SH-SY5Y (cell line): ENCODE measurements at regions not wholly inside any gene's neighbourhood (a gene's known extent, or its start where the extent isn't known, plus 50 kb on each side); places are given as distances from the start of the nearest gene placed in this dataset.

Experiments
- GATA2 ChIP-seq: IDR thresholded peaks from 2 replicates; pipeline ENCODE4 v1.6.1; 2011; ENCODE audit warnings: mild to moderate bottlenecking, low read depth, low read length
- GATA3 ChIP-seq: IDR thresholded peaks from 2 replicates; pipeline ENCODE4 v1.6.1; 2011; ENCODE audit warnings: low read depth, mild to moderate bottlenecking, low read length, moderate library complexity

DNA sequence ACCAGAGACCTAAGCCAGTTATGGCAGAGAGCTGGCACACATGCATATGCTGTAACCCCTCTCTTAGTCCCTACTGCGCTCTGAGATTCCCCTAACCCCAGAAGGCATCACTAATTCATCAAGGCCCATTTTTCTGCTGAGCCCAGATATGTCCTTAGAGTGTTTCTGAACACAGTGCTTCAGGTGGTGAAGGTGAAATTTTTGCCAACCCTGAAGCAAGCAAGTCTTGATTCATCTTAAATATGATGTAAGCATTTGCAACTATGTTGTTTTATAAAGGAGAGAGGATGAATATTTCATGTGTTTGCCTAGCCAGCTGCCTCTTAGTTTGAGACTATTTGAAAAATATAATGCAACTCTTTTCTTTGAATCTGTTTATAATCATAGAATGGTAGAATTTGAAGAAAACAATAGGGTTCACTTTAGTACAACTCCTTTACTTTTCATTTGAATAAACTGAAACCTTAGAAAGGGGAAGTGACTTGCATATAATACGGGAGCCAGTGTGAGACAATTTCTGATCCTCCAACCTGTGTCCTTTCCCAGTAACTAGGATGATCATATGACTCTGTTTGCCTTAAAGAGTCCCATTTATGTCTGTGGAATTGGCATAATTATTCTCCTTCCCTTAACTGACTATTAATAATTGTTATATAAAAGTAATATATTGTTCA is 194.3 kb upstream of the MTNR1B start:
- TF ChIP-seq GATA3 (no peak), GATA2 (no peak)

DNA sequence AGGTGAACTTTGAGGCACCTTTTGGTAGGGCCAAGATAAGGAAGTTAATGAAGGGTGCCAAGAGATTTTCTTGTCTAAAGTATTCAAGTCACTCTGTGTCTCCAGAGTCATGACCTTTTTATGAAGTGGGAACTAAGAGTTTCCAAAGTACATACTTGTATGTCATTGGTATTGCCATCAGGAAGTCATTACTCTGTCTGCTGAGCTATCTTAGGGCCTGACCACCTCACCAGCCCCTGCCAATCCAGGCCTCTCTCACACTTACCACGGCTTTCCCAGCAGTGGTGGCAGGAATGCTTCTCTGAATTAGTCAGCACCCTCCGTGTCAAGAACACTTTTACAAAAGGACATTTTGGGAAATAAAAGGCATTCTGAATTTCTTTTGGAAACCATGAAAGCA is 192.8 kb upstream of the MTNR1B start:
- TF ChIP-seq GATA3 (no peak), GATA2 (no peak)

DNA sequence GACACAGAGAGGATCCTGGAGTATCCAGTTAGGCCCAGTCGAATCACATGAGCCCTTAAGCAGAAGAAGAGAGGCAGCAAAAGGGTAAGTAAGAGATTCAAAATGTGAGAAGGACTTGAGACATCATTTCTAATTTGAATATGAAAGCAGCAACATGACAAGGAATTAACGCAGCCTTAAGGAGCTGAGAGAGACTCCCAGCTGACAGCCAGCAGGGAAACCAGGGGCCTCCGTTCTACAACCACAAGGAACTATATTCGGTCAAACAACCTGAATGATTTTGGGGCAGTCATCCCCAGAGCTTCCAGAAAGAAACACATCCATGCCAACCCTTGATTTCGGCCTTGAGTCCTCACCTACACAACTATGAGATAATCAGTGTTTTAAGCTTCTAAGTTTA is 189.7 kb upstream of the MTNR1B start:
- TF ChIP-seq GATA2 (no peak), GATA3 (no peak)

DNA sequence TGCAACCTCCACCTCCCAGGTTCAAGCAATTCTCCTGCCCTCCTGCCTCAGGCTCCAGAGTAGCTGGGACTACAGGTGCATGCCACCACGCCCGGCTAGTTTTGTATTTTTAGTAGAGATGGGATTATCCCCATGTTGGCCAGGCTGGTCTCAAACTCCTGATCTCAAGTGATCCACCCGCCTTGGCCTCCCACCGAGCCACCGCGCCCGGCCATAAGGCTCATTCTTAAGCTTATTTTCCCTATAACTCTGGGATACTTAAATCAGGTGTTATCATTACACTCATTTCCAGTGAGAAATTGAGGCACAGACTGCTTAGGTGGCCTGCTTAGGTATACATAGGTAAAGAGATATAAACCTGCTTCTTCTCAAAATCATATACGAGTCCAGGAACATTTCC is 188.3 kb upstream of the MTNR1B start:
- no peak for TF ChIP-seq GATA3
- no peak for TF ChIP-seq GATA2

DNA sequence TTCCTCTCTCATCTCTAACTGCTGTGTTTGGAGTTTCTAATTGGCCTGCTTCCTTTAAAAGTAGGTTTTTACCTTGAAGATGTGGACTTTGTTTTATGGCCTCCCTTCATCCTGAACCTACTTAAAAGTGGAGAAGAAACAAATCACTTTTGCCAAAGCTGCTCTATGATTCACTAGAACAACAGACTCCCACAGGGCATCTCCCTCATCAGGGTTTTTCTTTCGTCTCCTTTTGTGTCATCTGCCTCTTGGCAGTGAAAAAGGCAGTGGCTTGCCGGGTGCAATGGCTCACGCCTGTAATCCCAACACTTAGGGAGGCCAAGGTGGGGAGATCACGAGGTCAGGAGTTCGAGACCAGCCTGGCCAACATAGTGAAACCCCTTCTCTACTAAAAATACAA is 186.6 kb upstream of the MTNR1B start:
- TF ChIP-seq GATA2 (no peak), GATA3 (no peak)

DNA sequence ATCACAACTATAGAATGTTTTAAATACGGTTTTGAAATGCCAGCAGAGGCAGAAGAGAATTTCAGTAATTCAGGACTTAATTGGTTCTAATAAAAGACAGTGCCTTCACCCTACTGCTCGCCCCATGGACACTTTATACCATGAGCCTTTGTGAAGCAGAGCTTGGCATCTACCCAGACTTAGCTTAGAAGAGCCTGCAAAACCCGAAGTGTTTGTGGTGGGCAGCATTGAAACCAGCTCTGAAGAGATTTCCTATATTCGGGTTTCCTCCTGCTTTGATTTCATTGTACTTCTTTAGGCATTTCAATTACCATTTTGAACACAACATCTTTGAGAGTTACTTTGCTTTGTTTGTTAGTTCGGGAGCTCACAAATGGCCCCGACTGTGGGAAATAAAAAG is 185.1 kb upstream of the MTNR1B start:
- no peak for TF ChIP-seq GATA2
- no peak for TF ChIP-seq GATA3

DNA sequence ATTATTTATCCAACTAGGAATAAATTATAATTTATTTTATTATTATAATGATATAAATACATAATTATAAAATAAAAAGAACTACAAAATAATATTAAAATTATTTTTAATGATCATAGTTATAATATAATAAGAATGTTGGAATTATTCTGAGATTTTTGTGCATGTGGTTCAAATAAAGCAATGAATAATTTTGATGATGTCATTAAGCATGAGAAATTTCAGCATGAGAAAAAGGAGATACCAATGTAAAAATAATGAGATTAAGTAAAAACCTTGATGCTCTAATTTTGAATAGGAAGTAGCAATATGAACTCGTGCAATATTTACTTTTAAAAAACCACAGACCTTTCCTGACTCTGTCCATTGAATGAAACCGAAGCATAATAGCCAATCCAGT is 181.8 kb upstream of the MTNR1B start:
- TF ChIP-seq GATA3 (no peak), GATA2 (no peak)

DNA sequence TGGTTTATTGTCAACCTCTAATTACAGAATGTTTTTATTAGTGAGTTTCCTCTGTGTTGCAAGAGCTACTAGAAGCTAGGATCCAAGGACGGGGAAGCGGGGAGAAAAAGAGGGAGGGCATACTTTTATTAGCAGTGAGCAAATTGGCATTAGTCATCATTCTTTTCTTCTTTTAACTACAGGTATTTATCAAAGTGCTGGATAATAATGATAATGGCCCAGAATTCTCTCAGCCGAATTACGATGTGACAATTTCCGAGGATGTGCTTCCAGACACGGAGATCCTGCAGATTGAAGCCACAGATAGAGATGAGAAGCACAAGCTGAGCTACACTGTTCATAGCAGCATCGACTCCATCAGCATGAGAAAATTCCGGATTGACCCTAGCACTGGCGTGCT is 179.7 kb upstream of the MTNR1B start:
- TF ChIP-seq GATA3 = no peak
- no peak for TF ChIP-seq GATA2

DNA sequence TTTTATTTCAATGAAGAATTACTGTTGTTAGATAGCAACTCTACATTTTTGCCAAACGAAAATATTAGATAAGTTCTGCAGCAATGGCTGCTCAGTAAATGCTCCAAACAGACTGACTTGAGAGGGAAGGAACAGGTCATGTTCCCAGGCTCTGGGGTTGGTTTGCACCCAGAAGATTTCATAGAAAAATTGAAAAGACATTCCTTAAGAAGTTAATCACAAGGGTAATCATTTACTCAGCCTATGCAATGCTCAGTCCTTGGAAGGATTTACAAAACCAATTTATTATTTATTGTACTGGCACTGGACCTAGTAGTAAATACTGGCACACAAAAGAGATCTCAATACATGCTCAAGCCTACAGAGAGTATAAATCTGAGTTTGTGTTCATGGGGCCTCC is 179.1 kb upstream of the MTNR1B start:
- no peak for TF ChIP-seq GATA2
- no peak for TF ChIP-seq GATA3

DNA sequence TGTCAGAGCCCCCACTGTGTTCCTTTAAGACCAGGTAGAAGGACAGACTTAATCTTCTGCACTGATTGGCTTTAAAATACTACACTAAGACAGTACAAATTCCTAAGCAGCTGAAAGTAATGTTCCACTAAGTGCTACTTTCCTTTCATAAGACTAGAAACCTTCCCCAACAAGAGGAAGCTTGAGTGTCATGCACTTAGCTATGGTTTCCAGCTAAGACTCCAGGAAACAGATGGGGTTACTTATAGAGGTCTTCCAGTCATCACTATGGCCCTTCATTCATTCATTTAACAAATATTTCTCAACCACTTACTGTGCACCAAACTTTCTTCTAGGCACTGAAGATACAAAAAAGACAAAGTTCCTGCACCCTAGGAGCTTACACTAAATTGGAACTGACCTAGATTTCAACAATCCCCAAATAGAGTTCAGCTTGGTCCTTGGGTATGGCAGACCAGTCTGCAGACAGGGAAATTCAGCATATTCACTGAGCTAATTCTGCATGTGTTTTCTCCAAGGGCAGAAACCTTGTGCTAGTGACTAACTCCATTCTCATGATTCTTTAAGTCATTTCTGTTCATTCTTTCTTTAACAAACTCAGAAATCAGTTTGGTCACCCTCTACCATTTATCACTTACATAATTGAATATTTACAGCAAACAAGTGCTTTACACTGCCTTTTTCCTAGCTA is 178.4 kb upstream of the MTNR1B start:
- TF ChIP-seq GATA3 (no peak), GATA2 (no peak)

DNA sequence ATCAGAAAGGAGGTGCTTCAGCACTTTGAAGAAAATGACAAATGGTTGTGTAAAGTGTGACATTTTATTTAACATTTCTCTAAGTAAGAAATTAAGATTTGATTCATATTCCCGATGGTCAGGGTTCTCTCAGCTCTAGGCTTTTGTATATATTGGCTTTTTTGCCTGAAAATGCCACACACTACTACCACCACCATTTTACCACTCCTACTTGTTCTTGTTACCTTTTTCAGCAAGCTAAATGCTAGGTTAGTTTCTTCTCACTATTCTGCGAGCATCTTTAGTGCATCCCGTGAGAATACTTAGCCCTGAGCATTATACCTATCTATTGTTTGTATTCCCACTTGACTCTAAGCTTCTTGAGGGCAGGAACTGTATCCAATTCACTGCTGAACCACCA is 177.6 kb upstream of the MTNR1B start:
- TF ChIP-seq GATA3 (no peak), GATA2 (no peak)

DNA sequence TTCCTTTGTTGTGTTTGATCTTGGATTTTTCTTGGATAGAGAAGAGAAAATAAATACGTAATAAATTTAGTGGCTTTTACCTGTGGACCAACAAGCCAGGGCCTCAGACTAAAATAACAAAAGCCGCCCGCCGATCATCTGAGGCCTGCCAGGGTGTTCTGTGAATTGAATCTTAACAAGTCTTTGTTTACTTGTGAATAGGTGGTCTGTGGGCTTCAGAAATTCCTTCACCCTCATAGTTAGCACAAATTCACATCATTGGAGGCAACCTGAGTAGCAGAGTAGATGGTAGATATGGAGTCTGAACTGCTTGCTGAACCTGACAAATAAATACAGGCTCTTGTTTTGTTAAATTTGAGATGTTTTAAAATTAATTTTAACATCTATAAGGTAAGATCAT is 176.3 kb upstream of the MTNR1B start:
- TF ChIP-seq GATA3 (no peak), GATA2 (no peak)

DNA sequence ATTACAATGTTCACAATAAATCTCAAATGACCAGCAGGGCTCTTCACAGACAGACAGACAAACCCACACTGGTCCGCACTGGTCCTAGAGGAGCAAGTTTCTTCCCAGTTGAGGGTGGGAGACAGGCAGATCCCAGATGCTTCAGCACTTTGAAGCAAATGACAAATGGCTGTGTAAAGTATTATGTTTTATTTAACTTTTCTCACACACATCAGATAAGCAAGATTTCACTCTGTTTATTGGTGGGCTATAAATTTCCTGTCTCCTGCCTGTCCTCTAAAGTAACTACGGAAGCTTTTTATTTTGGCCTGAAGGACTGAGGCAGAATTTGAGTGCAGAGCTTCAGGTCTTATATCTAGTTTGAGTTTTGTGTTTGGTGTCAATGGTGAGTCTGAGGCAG is 174.7 kb upstream of the MTNR1B start:
- TF ChIP-seq GATA2 = no peak
- no peak for TF ChIP-seq GATA3

DNA sequence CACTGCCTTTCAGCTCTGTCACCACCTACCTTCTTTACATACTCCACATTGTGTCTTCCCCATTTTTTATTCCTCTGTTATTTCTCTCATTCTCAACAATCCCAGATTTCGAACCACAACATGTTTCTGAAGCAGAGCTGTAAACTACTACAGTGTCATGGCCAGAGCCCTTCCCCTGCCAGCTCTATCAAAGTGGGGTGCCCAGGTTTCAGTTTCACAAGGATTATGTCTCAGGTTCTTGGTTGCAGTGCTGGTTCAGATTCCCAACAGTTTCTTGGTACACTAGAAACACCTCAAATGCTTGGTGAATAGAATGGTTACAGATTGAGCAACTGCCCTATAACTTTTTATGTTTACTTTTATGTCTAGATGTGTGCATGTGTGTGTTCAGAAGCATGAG is 172.7 kb upstream of the MTNR1B start:
- no peak for TF ChIP-seq GATA2
- TF ChIP-seq GATA3 = no peak

DNA sequence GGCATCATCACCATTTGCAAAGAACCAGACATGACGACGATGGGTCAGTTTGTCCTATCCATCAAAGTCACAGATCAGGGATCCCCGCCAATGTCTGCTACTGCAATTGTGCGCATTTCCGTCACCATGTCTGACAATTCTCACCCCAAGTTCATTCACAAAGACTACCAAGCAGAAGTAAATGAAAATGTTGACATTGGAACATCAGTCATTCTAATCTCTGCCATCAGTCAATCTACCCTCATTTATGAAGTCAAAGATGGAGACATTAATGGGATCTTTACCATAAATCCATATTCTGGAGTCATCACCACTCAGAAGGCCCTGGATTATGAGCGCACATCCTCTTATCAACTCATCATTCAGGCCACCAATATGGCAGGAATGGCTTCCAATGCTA is 171.6 kb upstream of the MTNR1B start:
- TF ChIP-seq GATA3 = no peak
